ENCODE measurements at regions not wholly inside any gene's neighbourhood (a gene's known extent, or its start where the extent isn't known, plus 50 kb on each side); places are given as distances from the start of the nearest gene placed in this dataset.
A peak's percentile ranks its signal among the peaks of the same experiment; 100 is the strongest.
"Not testable (repeated sequence)": the region's sequence is repeated elsewhere in the genome, so short reads cannot be mapped to it uniquely, and the experiment has no call there.

DNA sequence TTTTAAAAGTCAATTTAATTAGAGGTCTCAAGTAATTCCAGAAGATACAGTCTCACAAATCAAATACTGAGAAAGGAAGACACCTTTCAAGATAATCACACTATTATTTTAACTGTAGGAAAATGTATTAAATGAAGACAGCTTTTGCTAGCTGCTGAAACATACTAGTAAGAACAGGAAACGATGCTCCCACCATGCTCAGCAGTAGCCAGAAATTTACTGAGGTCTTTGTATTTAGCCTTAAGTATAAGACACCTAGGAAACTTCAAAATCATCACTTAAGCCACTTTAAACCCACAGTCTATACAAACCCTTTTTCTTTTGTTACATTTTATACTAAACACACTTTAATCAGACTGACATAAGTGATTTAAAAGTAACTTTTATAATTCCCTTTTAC lies 72.7 kb upstream of the NPIPB12 start:
- DNase-seq (ENCODE audit: low read depth in 4 of 4, low spot score in 3 of 4) = not testable (repeated sequence)

GRCh38 chr16:29581764-29582163 lies 75.6 kb upstream of the NPIPB12 start:
- not testable (repeated sequence) for DNase-seq (ENCODE audit: low read depth in 4 of 4, low spot score in 3 of 4)

DNA sequence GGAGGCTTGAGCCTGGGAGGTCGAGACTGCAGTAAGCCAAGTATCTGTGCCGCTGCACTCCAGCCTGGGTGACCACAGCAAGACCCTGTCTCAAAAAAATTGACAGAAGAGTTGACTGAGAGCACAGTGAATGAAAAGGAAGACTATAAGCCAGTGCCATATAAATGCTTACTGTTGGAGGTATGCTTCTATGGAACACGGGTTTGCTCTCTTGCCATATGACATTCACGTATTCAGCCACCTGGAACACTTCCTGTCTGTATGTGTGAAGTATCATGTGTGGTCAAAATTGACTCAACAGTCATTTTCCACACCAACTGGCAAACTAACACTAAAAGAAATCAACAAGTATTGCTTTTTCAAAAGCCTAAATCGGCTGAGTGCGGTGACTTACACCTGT lies 71.1 kb upstream of the SPN start:
- DNase-seq (ENCODE audit: low read depth in 4 of 4, low spot score in 3 of 4) = not testable (repeated sequence)

DNA sequence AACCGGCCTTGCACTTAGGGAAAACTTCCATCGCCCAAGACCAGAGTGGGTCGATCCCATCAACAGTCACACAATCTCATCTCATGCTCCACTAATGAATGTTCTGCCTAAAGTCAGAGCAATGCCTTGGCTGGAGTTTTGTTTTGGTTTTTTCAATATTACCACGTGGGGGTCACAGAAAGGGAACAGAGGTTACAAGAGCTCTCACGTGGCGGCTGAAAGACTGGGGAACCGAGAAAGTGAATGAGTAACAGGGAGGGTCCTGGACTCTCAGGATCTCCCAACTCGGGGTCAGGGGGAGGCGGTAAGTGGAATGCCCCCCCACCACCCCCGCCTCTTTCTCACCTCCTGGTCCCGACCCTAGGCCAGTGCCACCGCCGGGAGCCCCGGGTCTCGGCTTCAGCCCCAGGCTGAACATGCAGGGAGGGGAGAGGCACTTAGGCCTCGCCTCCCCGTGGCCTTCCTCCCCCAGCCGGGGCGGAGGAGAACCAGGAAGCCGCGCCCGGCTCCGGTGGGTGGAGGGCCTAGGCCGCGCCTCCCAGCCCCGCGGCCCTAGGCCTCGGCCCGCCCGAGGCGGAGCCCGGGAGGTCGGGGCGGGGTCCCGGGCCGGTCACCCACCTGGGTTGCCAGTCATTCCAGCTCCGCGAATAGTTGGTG lies 68.7 kb upstream of the SPN start:
- DNase-seq (ENCODE audit: low read depth in 4 of 4, low spot score in 3 of 4) = not testable (repeated sequence)

- DNase-seq (ENCODE audit: low read depth in 4 of 4, low spot score in 3 of 4) = peak; percentile 61 to 76 (median 70)
Observed at GRCh38 chr16:29594926-29595838, 67.9 kb upstream of the SPN start.

GRCh38 chr16:29597030-29597429 lies 66.0 kb upstream of the SPN start:
- DNase-seq (ENCODE audit: low read depth in 4 of 4, low spot score in 3 of 4) = not testable (repeated sequence)

GRCh38 chr16:29600111-29601000 lies 62.7 kb upstream of the SPN start:
- DNase-seq (ENCODE audit: low read depth in 4 of 4, low spot score in 3 of 4) = not testable (repeated sequence)

- DNase-seq (ENCODE audit: low read depth in 4 of 4, low spot score in 3 of 4) = not testable (repeated sequence)
Observed at GRCh38 chr16:29602247-29602625, 60.8 kb upstream of the SPN start.

- DNase-seq (ENCODE audit: low read depth in 4 of 4, low spot score in 3 of 4) = not testable (repeated sequence)
Observed at GRCh38 chr16:29602683-29603088, 60.4 kb upstream of the SPN start.

DNA sequence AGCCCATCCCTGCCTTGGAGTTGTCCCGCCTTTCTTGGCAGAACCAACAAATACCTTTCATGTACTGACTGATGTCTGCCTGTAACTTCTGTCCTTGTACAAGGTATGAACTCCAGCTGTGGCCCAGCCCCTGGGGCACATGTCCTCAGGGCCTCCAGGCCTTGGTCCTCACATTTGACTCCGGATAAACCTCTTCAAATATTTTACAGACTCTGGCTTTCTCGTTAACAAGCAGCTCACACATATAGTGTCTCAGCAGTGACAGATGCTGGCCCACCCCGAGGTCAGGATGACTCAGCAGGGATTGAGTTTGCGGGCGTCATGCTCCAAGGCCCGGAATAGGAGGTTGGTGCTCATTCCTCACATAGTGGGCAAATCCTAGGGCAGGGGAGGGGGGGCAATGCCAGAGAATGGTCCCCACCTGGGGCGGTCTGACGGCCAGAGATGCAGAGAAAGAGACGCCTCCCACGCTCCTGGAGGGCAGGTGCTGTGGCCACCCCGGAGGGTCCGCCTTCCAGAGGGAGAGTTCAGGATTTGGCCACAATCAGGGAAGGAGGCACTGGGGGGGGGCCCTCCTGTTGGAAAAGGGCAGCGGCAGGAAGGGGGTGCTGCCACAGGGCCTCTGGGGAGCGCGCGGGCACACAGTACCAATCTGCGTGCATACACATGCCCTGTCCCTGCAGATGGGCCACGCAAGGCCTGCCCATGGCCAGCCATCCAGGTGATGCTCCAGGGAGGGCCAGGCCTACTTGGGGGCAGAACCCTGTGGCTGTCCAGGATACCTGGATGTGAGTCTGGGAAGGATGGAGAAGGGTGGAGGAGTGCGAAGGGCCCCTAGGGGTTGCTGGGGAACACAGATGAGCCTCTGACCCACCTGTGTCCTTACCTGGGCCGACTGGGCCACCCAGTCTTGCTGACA lies 58.2 kb upstream of the SPN start:
- not testable (repeated sequence) for DNase-seq (ENCODE audit: low read depth in 4 of 4, low spot score in 3 of 4)

DNA sequence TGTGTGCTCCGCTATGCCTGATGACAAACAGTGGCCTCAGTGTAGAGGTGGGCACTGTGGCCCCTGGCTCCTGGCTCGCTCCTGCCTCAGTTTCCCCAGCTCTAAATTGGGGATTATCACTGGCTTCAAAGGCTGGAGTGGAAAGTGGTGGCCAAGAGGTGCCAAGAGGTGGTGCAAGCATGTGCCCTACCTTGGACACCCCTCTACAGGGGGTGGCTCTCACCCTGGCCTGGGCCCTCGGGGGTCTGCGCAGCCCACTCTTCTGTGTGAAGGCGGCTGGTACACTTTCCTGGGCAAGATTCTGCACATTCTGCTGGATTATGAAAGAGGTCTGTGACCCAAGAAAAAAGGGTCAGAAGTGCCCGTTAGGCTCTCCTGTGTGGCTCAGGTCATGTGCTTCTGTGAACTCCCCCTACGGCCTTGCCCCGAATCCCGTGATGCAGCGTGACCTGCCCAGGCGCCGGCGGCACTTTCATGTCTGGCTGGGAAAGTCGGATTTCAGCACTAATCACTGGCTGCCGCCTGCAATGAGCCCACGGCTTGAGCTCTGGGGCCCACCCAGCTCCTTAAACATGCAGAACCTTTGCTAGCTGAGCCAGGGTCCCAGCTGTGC lies 57.3 kb upstream of the SPN start:
- not testable (repeated sequence) for DNase-seq (ENCODE audit: low read depth in 4 of 4, low spot score in 3 of 4)

DNA sequence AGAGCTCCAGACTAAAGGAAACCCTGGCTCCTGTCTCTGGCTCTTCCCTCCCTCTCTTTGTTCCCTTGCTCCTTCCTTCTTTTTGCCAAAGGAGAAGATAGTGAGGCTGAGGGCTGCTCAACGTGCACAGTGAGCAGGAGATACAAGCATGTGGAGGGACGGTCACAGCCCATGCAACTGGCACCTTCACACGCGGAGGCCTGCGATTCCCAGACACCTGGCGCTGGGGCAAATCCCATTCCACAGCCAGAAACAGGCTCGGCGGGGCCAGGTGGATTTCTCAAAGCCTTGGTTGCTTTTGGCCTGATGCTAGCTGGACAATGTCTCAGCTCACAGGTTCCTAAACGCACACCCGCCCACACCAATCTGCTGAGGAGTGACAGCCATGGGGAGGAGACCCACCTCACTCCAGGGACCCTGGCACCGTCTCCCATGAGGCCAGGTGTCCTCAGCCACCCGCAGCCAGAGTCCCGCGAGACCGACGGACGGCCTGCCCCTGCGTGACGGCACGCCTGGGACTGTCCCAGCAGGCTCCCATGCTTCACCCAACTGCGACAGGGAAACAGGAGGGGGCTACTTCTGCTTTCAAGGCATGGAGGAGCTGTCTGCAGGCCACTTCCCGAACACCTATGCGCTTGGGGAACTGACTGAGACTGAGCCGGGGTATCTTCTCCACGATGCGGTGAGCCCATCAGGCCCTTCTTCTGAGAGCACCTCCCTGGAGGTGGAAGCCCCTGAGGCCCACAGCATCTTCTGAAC lies 56.2 kb upstream of the SPN start:
- DNase-seq (ENCODE audit: low read depth in 4 of 4, low spot score in 3 of 4) = not testable (repeated sequence)

DNA sequence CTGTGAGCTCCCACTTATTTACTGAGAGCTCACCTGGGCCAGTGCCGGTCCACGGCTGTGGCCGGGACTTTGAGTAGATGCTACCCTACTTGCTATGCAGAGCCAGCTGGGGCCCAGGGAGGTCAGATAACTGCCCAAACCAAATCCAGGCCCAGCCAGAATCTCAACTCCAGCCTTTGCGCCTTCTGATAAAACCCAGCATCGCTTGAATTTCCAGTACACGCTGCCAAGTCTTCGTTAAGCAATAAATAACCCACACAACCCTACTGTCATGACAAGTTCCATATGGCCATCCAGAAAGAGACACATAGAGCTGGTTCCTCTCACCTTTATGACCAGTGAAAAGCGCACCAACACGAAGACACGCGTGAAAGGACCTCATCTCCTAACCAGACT lies 55.6 kb upstream of the SPN start:
- not testable (repeated sequence) for DNase-seq (ENCODE audit: low read depth in 4 of 4, low spot score in 3 of 4)

DNA sequence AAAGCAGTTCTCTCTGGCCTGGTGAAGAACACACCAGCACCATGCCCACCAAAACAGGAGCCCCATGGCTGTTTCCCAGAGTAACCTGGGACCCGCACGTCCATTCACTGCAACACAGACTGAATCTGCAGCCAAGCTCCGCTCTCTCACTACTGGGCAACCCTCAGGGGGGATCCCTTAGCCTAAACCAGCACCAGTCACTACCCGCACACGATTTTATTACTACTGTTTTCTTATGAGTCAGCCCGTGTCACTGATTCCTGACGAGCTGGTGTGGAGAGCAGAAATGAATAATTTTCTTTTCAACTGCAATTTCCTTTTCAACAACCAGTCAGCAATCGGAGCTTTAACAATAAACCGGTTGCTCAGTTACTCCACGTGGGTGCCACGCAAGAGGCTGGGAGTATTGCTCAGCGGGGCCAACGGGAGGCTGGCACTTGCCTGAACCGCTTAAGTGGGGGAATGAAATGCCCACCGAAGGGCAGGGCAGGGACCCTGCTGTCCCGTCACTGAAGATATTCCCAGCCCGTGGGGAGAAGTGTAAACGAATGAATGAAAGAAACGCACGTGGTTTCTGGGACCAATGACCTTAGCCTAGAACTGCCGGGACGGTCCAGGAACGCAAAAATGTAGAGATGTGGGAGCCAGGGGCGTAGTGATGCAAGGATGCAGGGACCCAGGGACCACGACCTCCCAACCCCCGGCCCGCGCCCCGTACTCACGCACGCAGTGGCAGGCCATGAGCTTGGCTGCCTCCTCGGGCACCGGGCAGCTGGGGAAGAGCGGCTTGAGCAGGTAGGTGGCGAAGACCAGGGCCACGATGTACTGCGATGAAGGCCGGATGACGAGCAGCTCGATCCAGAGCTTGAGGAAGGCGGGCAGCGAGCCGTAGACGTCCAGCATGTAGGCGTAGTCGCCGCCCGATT lies 50.4 kb upstream of the SPN start:
- not testable (repeated sequence) for DNase-seq (ENCODE audit: low read depth in 4 of 4, low spot score in 3 of 4)
